H1 (cell line): ENCODE measurements at regions not wholly inside any gene's neighbourhood (a gene's known extent, or its start where the extent isn't known, plus 50 kb on each side); places are given as distances from the start of the nearest gene placed in this dataset.

Source experiments
- CTCF ChIA-PET: fragments of 300-600 bp; sonication (Branson Sonifier 250); formaldehyde crosslinking; loops from one replicate; lab custom pipeline; 2021; ENCODE audit not compliant: partially characterized antibody; lab: Charles Lee
- POLR2A ChIA-PET: fragments of 300-600 bp; sonication (Branson Sonifier 250); formaldehyde crosslinking; loops from one replicate; lab custom pipeline; 2021; ENCODE audit warnings: inconsistent platforms; ENCODE audit not compliant: partially characterized antibody; lab: Charles Lee
- DNase-seq, 2 experiments: peaks; one replicate each; pipeline versions ENCODE4 v3.0.0 to v3.0.0-alpha.2; 2010 to 2022; ENCODE audit warnings: low spot score in 2 of 2, low read depth in 1 of 2, mixed read lengths in 1 of 2
- FAIRE-seq: peaks from 2 replicates; lab custom pipeline; 2011; peaks lifted over from hg19 to GRCh38; lab: Jason Lieb, UNC
- H2AFZ ChIP-seq: 2 replicates; pipeline ENCODE4 v1.8.1; 2012; ENCODE audit warnings: low read length, inconsistent platforms
- H2AK5ac ChIP-seq: 2 replicates; pipeline ENCODE4 v1.6.1; 2013; ENCODE audit warnings: low read depth, low read length
- H2BK120ac ChIP-seq: replicated peaks from 2 replicates; pipeline ENCODE3; 2013; ENCODE audit warnings: low read depth, low read length, inconsistent platforms
- H2BK12ac ChIP-seq: 2 replicates; pipeline ENCODE4 v1.6.1; 2013; ENCODE audit warnings: low read depth, low read length
- H2BK15ac ChIP-seq: 2 replicates; pipeline ENCODE4 v1.6.1; 2013; ENCODE audit warnings: low read length
- H2BK20ac ChIP-seq: 2 replicates; pipeline ENCODE4 v1.6.1; 2013; ENCODE audit warnings: low read length
- H2BK5ac ChIP-seq: 2 replicates; pipeline ENCODE4 v1.6.1; 2013; ENCODE audit warnings: low read depth, low read length
- H3K14ac ChIP-seq: 2 replicates; pipeline ENCODE4 v1.6.1; 2013; ENCODE audit warnings: inconsistent platforms; ENCODE audit not compliant: insufficient read length
- H3K18ac ChIP-seq: 2 replicates; pipeline ENCODE4 v1.6.1; 2013; ENCODE audit warnings: low read length; ENCODE audit errors: extremely low read depth
- H3K23ac ChIP-seq: 2 replicates; pipeline ENCODE4 v1.6.1; 2013; ENCODE audit warnings: inconsistent platforms; ENCODE audit not compliant: insufficient read length
- H3K23me2 ChIP-seq: 2 replicates; pipeline ENCODE4 v1.6.1; 2013; ENCODE audit warnings: low read depth, low read length
- H3K27ac ChIP-seq: 2 replicates; pipeline ENCODE4 v1.6.1; 2011; ENCODE audit warnings: low read depth, low read length, inconsistent platforms
- H3K27me3 ChIP-seq, 4 experiments: replicated peaks in 1 of 4; 1 replicate in 1 of 4; 2 replicates in 3 of 4; pipeline versions ENCODE4 v1.6.1 to v1.8.1; 2011 to 2013; ENCODE audit warnings: low read length in 3 of 4, mild to moderate bottlenecking in 3 of 4, inconsistent platforms in 2 of 4, mixed read lengths in 2 of 4, moderate library complexity in 1 of 4; ENCODE audit not compliant: control insufficient read depth in 3 of 4, insufficient read depth in 3 of 4; ENCODE audit errors: extremely low read depth in 1 of 4
- H3K36me3 ChIP-seq, 4 experiments: 2 replicates each; pipeline versions ENCODE4 v1.6.1 to v1.8.1; 2011 to 2013; ENCODE audit warnings: mild to moderate bottlenecking in 4 of 4, low read length in 3 of 4, moderate library complexity in 2 of 4, control low read depth in 1 of 4, inconsistent platforms in 1 of 4; ENCODE audit not compliant: insufficient read depth in 4 of 4, control insufficient read depth in 2 of 4
- H3K4ac ChIP-seq: replicated peaks from 2 replicates; pipeline ENCODE3; 2013; ENCODE audit warnings: low read length, low read depth, mixed read lengths, inconsistent platforms; ENCODE audit not compliant: insufficient read length
- H3K4me1 ChIP-seq, 4 experiments: replicated peaks in 1 of 4; 1 replicate in 1 of 4; 2 replicates in 3 of 4; pipeline versions ENCODE4 v1.6.1 to v1.8.1; 2011 to 2013; ENCODE audit warnings: low read length in 3 of 4, inconsistent platforms in 2 of 4, mixed read lengths in 1 of 4; ENCODE audit not compliant: insufficient read depth in 4 of 4, control insufficient read depth in 3 of 4
- H3K4me2 ChIP-seq, 2 experiments: 2 replicates each; pipeline versions ENCODE4 v1.6.1 to v1.8.1; 2011 to 2013; ENCODE audit warnings: low read depth in 2 of 2, low read length in 2 of 2, control low read depth in 1 of 2, inconsistent platforms in 1 of 2, mild to moderate bottlenecking in 1 of 2; ENCODE audit not compliant: insufficient read depth in 1 of 2
- H3K4me3 ChIP-seq, 4 experiments: fragments of 200-600, 300-600 bp in 1 of 4; sonication (generic), shearing (Covaris generic), sonication (Bioruptor Twin) in 1 of 4; 2 replicates each; pipeline versions ENCODE4 v1.5.1 to v1.8.1; 2011 to 2016; ENCODE audit warnings: low read length in 4 of 4, low read depth in 3 of 4, control low read depth in 2 of 4, inconsistent platforms in 2 of 4, mild to moderate bottlenecking in 2 of 4, mixed read lengths in 1 of 4, moderate library complexity in 1 of 4; ENCODE audit not compliant: insufficient read depth in 2 of 4; ENCODE audit errors: extremely low read depth in 1 of 4
- H3K56ac ChIP-seq: replicated peaks from 2 replicates; pipeline ENCODE3; 2013; ENCODE audit warnings: low read depth, mild to moderate bottlenecking, mixed read lengths, low read length, inconsistent platforms; ENCODE audit not compliant: insufficient read length
- H3K79me1 ChIP-seq: 2 replicates; pipeline ENCODE4 v1.6.1; 2013; ENCODE audit warnings: low read depth, low read length, control low read depth
- H3K79me2 ChIP-seq, 2 experiments: 2 replicates each; pipeline versions ENCODE4 v1.6.1 to v1.8.1; 2012 to 2013; ENCODE audit warnings: low read length in 2 of 2, mild to moderate bottlenecking in 2 of 2, inconsistent platforms in 1 of 2; ENCODE audit not compliant: insufficient read depth in 2 of 2, control insufficient read depth in 1 of 2
- H3K9ac ChIP-seq, 4 experiments: replicated peaks in 1 of 4; 1 replicate in 1 of 4; 2 replicates in 3 of 4; pipeline versions ENCODE4 v1.6.1 to v1.8.1; 2011 to 2013; ENCODE audit warnings: low read depth in 3 of 4, low read length in 3 of 4, control low read depth in 2 of 4, mild to moderate bottlenecking in 2 of 4, moderate library complexity in 2 of 4, inconsistent platforms in 1 of 4; ENCODE audit errors: extremely low read depth in 1 of 4
- H3K9me3 ChIP-seq, 2 experiments: 2 replicates each; pipeline versions ENCODE4 v1.6.1 to v1.8.1; 2012 to 2013; ENCODE audit warnings: mild to moderate bottlenecking in 2 of 2, moderate library complexity in 2 of 2, control low read depth in 1 of 2, inconsistent platforms in 1 of 2, low read depth in 1 of 2, low read length in 1 of 2, mixed read lengths in 1 of 2; ENCODE audit not compliant: insufficient read depth in 2 of 2
- H4K20me1 ChIP-seq, 2 experiments: replicated peaks in 1 of 2; 2 replicates each; pipeline versions ENCODE3 to v1.8.1; 2011 to 2013; ENCODE audit warnings: inconsistent platforms in 2 of 2, low read length in 2 of 2, mild to moderate bottlenecking in 1 of 2; ENCODE audit not compliant: insufficient read depth in 2 of 2, control insufficient read depth in 1 of 2
- H4K5ac ChIP-seq: 2 replicates; pipeline ENCODE4 v1.6.1; 2013; ENCODE audit warnings: low read length, low read depth, mixed read lengths, inconsistent platforms; ENCODE audit not compliant: insufficient read length
- H4K8ac ChIP-seq: 2 replicates; pipeline ENCODE4 v1.8.0; 2013; ENCODE audit warnings: mild to moderate bottlenecking, moderate library complexity, low read length, inconsistent platforms; ENCODE audit not compliant: insufficient read depth; ENCODE audit errors: extremely low read depth
- H4K91ac ChIP-seq: replicated peaks from 2 replicates; pipeline ENCODE3; 2013; ENCODE audit warnings: low read length, mixed read lengths, inconsistent platforms; ENCODE audit not compliant: insufficient read length
- EZH2 ChIP-seq: fragments of 200-600 bp; sonication (generic); IDR thresholded peaks from 2 replicates; pipeline ENCODE4 v1.7.1; 2012; ENCODE audit warnings: low read depth, mild to moderate bottlenecking, moderate library complexity, low read length, inconsistent platforms; ENCODE audit not compliant: severe bottlenecking
- TEAD4 ChIP-seq: IDR thresholded peaks from 2 replicates; pipeline ENCODE4 v1.6.1; 2012; ENCODE audit warnings: low read depth, low read length, inconsistent platforms, mixed read lengths
- WGBS, 2 experiments: shearing (Covaris generic) in 1 of 2; methylation state at CpG; one replicate each; pipeline versions ENCODE4 v1.1.6 to v1.1.7; 2013 to 2015; ENCODE audit warnings: low lambda C conversion rate in 2 of 2, mixed read lengths in 2 of 2, inconsistent platforms in 1 of 2, low coverage in 1 of 2, missing lambda C conversion rate in 1 of 2; ENCODE audit not compliant: insufficient replicate concordance in 2 of 2, insufficient coverage in 1 of 2, insufficient read length in 1 of 2; ENCODE audit errors: extremely low coverage in 1 of 2, missing lambda C conversion rate in 1 of 2; 5-methylcytosine and 5-hydroxymethylcytosine counted together

GRCh38 chr16:27686926-27687325 lies 137.0 kb downstream of the KATNIP start:
- CTCF ChIA-PET = interaction anchor here (1.1 to 1.9 kb wide), 6 partner anchors 12 to 180 kb away, joined by 3 to 6 read pairs (median 3); no protein-coding TSS in a partner anchor
- no peak overlapping the region for H3K14ac ChIP-seq
- no peaks in the 10 kb centered on the region for H3K27me3 ChIP-seq
- no peak overlapping the region for H3K4me3 ChIP-seq
- H2BK5ac ChIP-seq = no peak overlapping the region
- FAIRE-seq = no peak
- peaks cover 0 to 1% of the 10 kb centered on the region in 2 experiments for H4K20me1 ChIP-seq
- TF ChIP-seq EZH2 (no peak), TEAD4 (no peak)
- no peaks in the 10 kb centered on the region for H3K23me2 ChIP-seq
- H3K4me2 ChIP-seq = no peak overlapping the region
- H3K4ac ChIP-seq = no peak overlapping the region
- H3K79me1 ChIP-seq = no peaks in the 10 kb centered on the region
- H3K27ac ChIP-seq = no peak overlapping the region
- H2BK20ac ChIP-seq = no peak overlapping the region
- no peaks in the 10 kb centered on the region for H3K9me3 ChIP-seq
- no peaks in the 10 kb centered on the region; a peak in 1 of 8 replicates for H3K36me3 ChIP-seq
- POLR2A ChIA-PET = no interaction called here
- no peak overlapping the region for H4K91ac ChIP-seq
- H3K9ac ChIP-seq = no peak overlapping the region
- WGBS, 2 experiments = 86% methylated on average over 3 of the region's 3 CpGs; no CpG with 5 or more reads in 1 of the 2 experiments
- no peak overlapping the region for H2BK120ac ChIP-seq
- no peak overlapping the region for H3K18ac ChIP-seq
- H3K23ac ChIP-seq = no peak overlapping the region
- no peak overlapping the region for H2BK15ac ChIP-seq
- H2AK5ac ChIP-seq = no peak overlapping the region
- H2BK12ac ChIP-seq = no peak overlapping the region
- DNase-seq = no peak
- H3K56ac ChIP-seq = no peak overlapping the region
- no peak overlapping the region for H4K5ac ChIP-seq
- H3K4me1 ChIP-seq = no peaks in the 10 kb centered on the region
- no peaks in the 10 kb centered on the region for H3K79me2 ChIP-seq
- no peak overlapping the region for H2AFZ ChIP-seq
- H4K8ac ChIP-seq = no peak overlapping the region
